H1 (cell line): ENCODE measurements at regions not wholly inside any gene's neighbourhood (a gene's known extent, or its start where the extent isn't known, plus 50 kb on each side); places are given as distances from the start of the nearest gene placed in this dataset.

Experiments
- CTCF ChIA-PET: fragments of 300-600 bp; sonication (Branson Sonifier 250); formaldehyde crosslinking; loops from one replicate; lab custom pipeline; 2021; ENCODE audit not compliant: partially characterized antibody; lab: Charles Lee
- POLR2A ChIA-PET: fragments of 300-600 bp; sonication (Branson Sonifier 250); formaldehyde crosslinking; loops from one replicate; lab custom pipeline; 2021; ENCODE audit warnings: inconsistent platforms; ENCODE audit not compliant: partially characterized antibody; lab: Charles Lee
- DNase-seq, 2 experiments: peaks; one replicate each; pipeline versions ENCODE4 v3.0.0 to v3.0.0-alpha.2; 2010 to 2022; ENCODE audit warnings: low spot score in 2 of 2, low read depth in 1 of 2, mixed read lengths in 1 of 2
- FAIRE-seq: peaks from 2 replicates; lab custom pipeline; 2011; peaks lifted over from hg19 to GRCh38; lab: Jason Lieb, UNC
- H2AFZ ChIP-seq: 2 replicates; pipeline ENCODE4 v1.8.1; 2012; ENCODE audit warnings: low read length, inconsistent platforms
- H2AK5ac ChIP-seq: 2 replicates; pipeline ENCODE4 v1.6.1; 2013; ENCODE audit warnings: low read depth, low read length
- H2BK120ac ChIP-seq: replicated peaks from 2 replicates; pipeline ENCODE3; 2013; ENCODE audit warnings: low read depth, low read length, inconsistent platforms
- H2BK12ac ChIP-seq: 2 replicates; pipeline ENCODE4 v1.6.1; 2013; ENCODE audit warnings: low read depth, low read length
- H2BK15ac ChIP-seq: 2 replicates; pipeline ENCODE4 v1.6.1; 2013; ENCODE audit warnings: low read length
- H2BK20ac ChIP-seq: 2 replicates; pipeline ENCODE4 v1.6.1; 2013; ENCODE audit warnings: low read length
- H2BK5ac ChIP-seq: 2 replicates; pipeline ENCODE4 v1.6.1; 2013; ENCODE audit warnings: low read depth, low read length
- H3K14ac ChIP-seq: 2 replicates; pipeline ENCODE4 v1.6.1; 2013; ENCODE audit warnings: inconsistent platforms; ENCODE audit not compliant: insufficient read length
- H3K18ac ChIP-seq: 2 replicates; pipeline ENCODE4 v1.6.1; 2013; ENCODE audit warnings: low read length; ENCODE audit errors: extremely low read depth
- H3K23ac ChIP-seq: 2 replicates; pipeline ENCODE4 v1.6.1; 2013; ENCODE audit warnings: inconsistent platforms; ENCODE audit not compliant: insufficient read length
- H3K23me2 ChIP-seq: 2 replicates; pipeline ENCODE4 v1.6.1; 2013; ENCODE audit warnings: low read depth, low read length
- H3K27ac ChIP-seq: 2 replicates; pipeline ENCODE4 v1.6.1; 2011; ENCODE audit warnings: low read depth, low read length, inconsistent platforms
- H3K27me3 ChIP-seq, 4 experiments: replicated peaks in 1 of 4; 1 replicate in 1 of 4; 2 replicates in 3 of 4; pipeline versions ENCODE4 v1.6.1 to v1.8.1; 2011 to 2013; ENCODE audit warnings: low read length in 3 of 4, mild to moderate bottlenecking in 3 of 4, inconsistent platforms in 2 of 4, mixed read lengths in 2 of 4, moderate library complexity in 1 of 4; ENCODE audit not compliant: control insufficient read depth in 3 of 4, insufficient read depth in 3 of 4; ENCODE audit errors: extremely low read depth in 1 of 4
- H3K36me3 ChIP-seq, 4 experiments: 2 replicates each; pipeline versions ENCODE4 v1.6.1 to v1.8.1; 2011 to 2013; ENCODE audit warnings: mild to moderate bottlenecking in 4 of 4, low read length in 3 of 4, moderate library complexity in 2 of 4, control low read depth in 1 of 4, inconsistent platforms in 1 of 4; ENCODE audit not compliant: insufficient read depth in 4 of 4, control insufficient read depth in 2 of 4
- H3K4ac ChIP-seq: replicated peaks from 2 replicates; pipeline ENCODE3; 2013; ENCODE audit warnings: low read length, low read depth, mixed read lengths, inconsistent platforms; ENCODE audit not compliant: insufficient read length
- H3K4me1 ChIP-seq, 4 experiments: replicated peaks in 1 of 4; 1 replicate in 1 of 4; 2 replicates in 3 of 4; pipeline versions ENCODE4 v1.6.1 to v1.8.1; 2011 to 2013; ENCODE audit warnings: low read length in 3 of 4, inconsistent platforms in 2 of 4, mixed read lengths in 1 of 4; ENCODE audit not compliant: insufficient read depth in 4 of 4, control insufficient read depth in 3 of 4
- H3K4me2 ChIP-seq, 2 experiments: 2 replicates each; pipeline versions ENCODE4 v1.6.1 to v1.8.1; 2011 to 2013; ENCODE audit warnings: low read depth in 2 of 2, low read length in 2 of 2, control low read depth in 1 of 2, inconsistent platforms in 1 of 2, mild to moderate bottlenecking in 1 of 2; ENCODE audit not compliant: insufficient read depth in 1 of 2
- H3K4me3 ChIP-seq, 4 experiments: fragments of 200-600, 300-600 bp in 1 of 4; sonication (generic), shearing (Covaris generic), sonication (Bioruptor Twin) in 1 of 4; 2 replicates each; pipeline versions ENCODE4 v1.5.1 to v1.8.1; 2011 to 2016; ENCODE audit warnings: low read length in 4 of 4, low read depth in 3 of 4, control low read depth in 2 of 4, inconsistent platforms in 2 of 4, mild to moderate bottlenecking in 2 of 4, mixed read lengths in 1 of 4, moderate library complexity in 1 of 4; ENCODE audit not compliant: insufficient read depth in 2 of 4; ENCODE audit errors: extremely low read depth in 1 of 4
- H3K56ac ChIP-seq: replicated peaks from 2 replicates; pipeline ENCODE3; 2013; ENCODE audit warnings: low read depth, mild to moderate bottlenecking, mixed read lengths, low read length, inconsistent platforms; ENCODE audit not compliant: insufficient read length
- H3K79me1 ChIP-seq: 2 replicates; pipeline ENCODE4 v1.6.1; 2013; ENCODE audit warnings: low read depth, low read length, control low read depth
- H3K79me2 ChIP-seq, 2 experiments: 2 replicates each; pipeline versions ENCODE4 v1.6.1 to v1.8.1; 2012 to 2013; ENCODE audit warnings: low read length in 2 of 2, mild to moderate bottlenecking in 2 of 2, inconsistent platforms in 1 of 2; ENCODE audit not compliant: insufficient read depth in 2 of 2, control insufficient read depth in 1 of 2
- H3K9ac ChIP-seq, 4 experiments: replicated peaks in 1 of 4; 1 replicate in 1 of 4; 2 replicates in 3 of 4; pipeline versions ENCODE4 v1.6.1 to v1.8.1; 2011 to 2013; ENCODE audit warnings: low read depth in 3 of 4, low read length in 3 of 4, control low read depth in 2 of 4, mild to moderate bottlenecking in 2 of 4, moderate library complexity in 2 of 4, inconsistent platforms in 1 of 4; ENCODE audit errors: extremely low read depth in 1 of 4
- H3K9me3 ChIP-seq, 2 experiments: 2 replicates each; pipeline versions ENCODE4 v1.6.1 to v1.8.1; 2012 to 2013; ENCODE audit warnings: mild to moderate bottlenecking in 2 of 2, moderate library complexity in 2 of 2, control low read depth in 1 of 2, inconsistent platforms in 1 of 2, low read depth in 1 of 2, low read length in 1 of 2, mixed read lengths in 1 of 2; ENCODE audit not compliant: insufficient read depth in 2 of 2
- H4K20me1 ChIP-seq, 2 experiments: replicated peaks in 1 of 2; 2 replicates each; pipeline versions ENCODE3 to v1.8.1; 2011 to 2013; ENCODE audit warnings: inconsistent platforms in 2 of 2, low read length in 2 of 2, mild to moderate bottlenecking in 1 of 2; ENCODE audit not compliant: insufficient read depth in 2 of 2, control insufficient read depth in 1 of 2
- H4K5ac ChIP-seq: 2 replicates; pipeline ENCODE4 v1.6.1; 2013; ENCODE audit warnings: low read length, low read depth, mixed read lengths, inconsistent platforms; ENCODE audit not compliant: insufficient read length
- H4K8ac ChIP-seq: 2 replicates; pipeline ENCODE4 v1.8.0; 2013; ENCODE audit warnings: mild to moderate bottlenecking, moderate library complexity, low read length, inconsistent platforms; ENCODE audit not compliant: insufficient read depth; ENCODE audit errors: extremely low read depth
- H4K91ac ChIP-seq: replicated peaks from 2 replicates; pipeline ENCODE3; 2013; ENCODE audit warnings: low read length, mixed read lengths, inconsistent platforms; ENCODE audit not compliant: insufficient read length
- BACH1 ChIP-seq: IDR thresholded peaks from 2 replicates; pipeline ENCODE4 v1.6.1; 2012; ENCODE audit warnings: low read length, improper control_type of control experiment
- GABPA ChIP-seq: IDR thresholded peaks from 2 replicates; pipeline ENCODE4 v1.6.1; 2011; ENCODE audit warnings: mild to moderate bottlenecking, low read length, moderate library complexity, borderline replicate concordance; ENCODE audit not compliant: insufficient read depth
- JUND ChIP-seq: IDR thresholded peaks from 2 replicates; pipeline ENCODE4 v1.6.1; 2011; ENCODE audit warnings: mild to moderate bottlenecking, improper control_type of control experiment, low read length
- MAFK ChIP-seq: IDR thresholded peaks from 2 replicates; pipeline ENCODE4 v1.6.1; 2012; ENCODE audit warnings: low read depth, mild to moderate bottlenecking, improper control_type of control experiment, low read length
- NRF1 ChIP-seq: IDR thresholded peaks from 2 replicates; pipeline ENCODE4 v1.6.1; 2011; ENCODE audit warnings: mild to moderate bottlenecking, low read depth, low read length, improper control_type of control experiment
- SP1 ChIP-seq: IDR thresholded peaks from 2 replicates; pipeline ENCODE4 v1.6.1; 2011; ENCODE audit warnings: low read depth, low read length
- TEAD4 ChIP-seq: IDR thresholded peaks from 2 replicates; pipeline ENCODE4 v1.6.1; 2012; ENCODE audit warnings: low read depth, low read length, inconsistent platforms, mixed read lengths
- WGBS, 2 experiments: shearing (Covaris generic) in 1 of 2; methylation state at CpG; one replicate each; pipeline versions ENCODE4 v1.1.6 to v1.1.7; 2013 to 2015; ENCODE audit warnings: low lambda C conversion rate in 2 of 2, mixed read lengths in 2 of 2, inconsistent platforms in 1 of 2, low coverage in 1 of 2, missing lambda C conversion rate in 1 of 2; ENCODE audit not compliant: insufficient replicate concordance in 2 of 2, insufficient coverage in 1 of 2, insufficient read length in 1 of 2; ENCODE audit errors: extremely low coverage in 1 of 2, missing lambda C conversion rate in 1 of 2; 5-methylcytosine and 5-hydroxymethylcytosine counted together

- no peak for TF ChIP-seq BACH1
- no peak for TF ChIP-seq TEAD4
- no peak for TF ChIP-seq SP1
- TF ChIP-seq MAFK = no peak
- TF ChIP-seq NRF1 = no peak
- TF ChIP-seq JUND = no peak
- TF ChIP-seq GABPA = no peak
- no peak overlapping the region for H3K18ac ChIP-seq
- H4K20me1 ChIP-seq = no peaks in the 10 kb centered on the region
- no peak overlapping the region for H3K9ac ChIP-seq
- no peaks in the 10 kb centered on the region for H3K9me3 ChIP-seq
- no peak overlapping the region for H3K4me2 ChIP-seq
- no peak overlapping the region for H2BK120ac ChIP-seq
- H2AK5ac ChIP-seq = no peak overlapping the region
- no peaks in the 10 kb centered on the region for H3K23me2 ChIP-seq
- H3K27me3 ChIP-seq = no peaks in the 10 kb centered on the region
- H2BK5ac ChIP-seq = no peak overlapping the region
- H3K4me1 ChIP-seq = no peaks in the 10 kb centered on the region
- no peak overlapping the region for H3K14ac ChIP-seq
- no peak overlapping the region for H4K8ac ChIP-seq
- H3K56ac ChIP-seq = no peak overlapping the region
- H3K79me2 ChIP-seq = no peaks in the 10 kb centered on the region
- H3K36me3 ChIP-seq = no peaks in the 10 kb centered on the region
- ChIA-PET CTCF (no interaction called here), POLR2A (no interaction called here)
- H3K4ac ChIP-seq = no peak overlapping the region
- H3K27ac ChIP-seq = no peak overlapping the region
- H2BK20ac ChIP-seq = 0 out of 2 replicates have a peak overlapping the region, but pooled peaks have one; percentile 13
- FAIRE-seq (no peak), DNase-seq (no peak)
- H3K79me1 ChIP-seq = no peaks in the 10 kb centered on the region
- H2BK15ac ChIP-seq = 0 out of 2 replicates have a peak overlapping the region, but pooled peaks have one; percentile 63
- no peak overlapping the region for H4K91ac ChIP-seq
- H2AFZ ChIP-seq = peak overlapping the region; percentile 97; the same call in 1 of the 2 replicates
- H2BK12ac ChIP-seq = no peak overlapping the region
- H4K5ac ChIP-seq = no peak overlapping the region
- WGBS, 2 experiments = 86% methylated on average over 7 of the region's 7 CpGs; no CpG with 5 or more reads in 1 of the 2 experiments
- H3K4me3 ChIP-seq = no peak overlapping the region
- H3K23ac ChIP-seq = no peak overlapping the region
Observed at GRCh38 chr4:18980516-18981233, 959.1 kb upstream of the LCORL start.
